ENCODE measurements at regions not wholly inside any gene's neighbourhood (a gene's known extent, or its start where the extent isn't known, plus 50 kb on each side); places are given as distances from the start of the nearest gene placed in this dataset.
"Not testable (repeated sequence)": the region's sequence is repeated elsewhere in the genome, so short reads cannot be mapped to it uniquely, and the experiment has no call there.

DNA sequence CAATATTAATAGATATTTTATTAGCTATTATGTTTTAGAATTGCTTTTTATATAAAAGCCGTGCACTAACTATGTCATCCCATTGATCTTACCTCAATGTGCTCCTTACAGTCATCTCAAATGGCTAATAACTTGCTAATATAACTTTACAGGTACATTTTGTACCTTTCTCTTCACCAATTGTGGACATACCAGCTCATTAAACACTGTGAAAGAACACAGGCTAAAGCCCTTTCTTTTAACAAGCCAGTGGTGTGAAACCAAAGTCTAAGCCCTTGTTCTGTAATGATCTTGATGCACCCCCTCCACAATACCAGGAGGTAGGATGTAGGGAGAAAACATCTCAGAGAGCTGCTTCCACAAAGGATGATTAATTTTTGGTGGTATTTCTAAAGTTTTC, 675.3 kb upstream of the USP15 start:
- no peaks in the 10 kb centered on the region for H3K27me3 ChIP-seq (ENCODE audit: control insufficient read depth, extremely low read depth, insufficient read depth, low read length)
- DNase-seq (ENCODE audit: low read depth, low spot score) (no peak), FAIRE-seq (no peak)
- no peaks in the 10 kb centered on the region for H3K9me3 ChIP-seq (ENCODE audit: control insufficient read depth, low read depth, low read length)
- dilution Hi-C loops (cut with MboI; ENCODE audit: extremely low pct_ligation_motif_present, low sequenced_read_pairs), result no loop called here
- no peaks in the 10 kb centered on the region for H4K20me1 ChIP-seq (ENCODE audit: control insufficient read depth, extremely low read depth, insufficient read depth, low read length)
- H3K4me2 ChIP-seq (ENCODE audit: control insufficient read depth, extremely low read depth, insufficient read depth, low read depth, low read length), result no peak overlapping the region
- TF ChIP-seq EZH2 (IDR thresholded peaks at IDR 0.05; ENCODE audit: low read length) (no peak), CTCF (optimal IDR thresholded peaks at IDR 0.05 in 1 of 3, IDR thresholded peaks at IDR 0.05 in 1 of 3, conservative IDR thresholded peaks at IDR 0.05 in 1 of 3; ENCODE audit: extremely low read depth in 1 of 3, insufficient read depth in 2 of 3, low read length in 3 of 3) (no peak)
- H3K79me2 ChIP-seq (ENCODE audit: control insufficient read depth, insufficient read depth, low read length), result no peaks in the 10 kb centered on the region
- H2AFZ ChIP-seq (ENCODE audit: control insufficient read depth, low read length), result no peak overlapping the region
- H3K4me3 ChIP-seq (ENCODE audit: control insufficient read depth in 2 of 3, extremely low read depth in 1 of 3, insufficient read depth in 2 of 3, low read depth in 1 of 3, low read length in 3 of 3), result no peak overlapping the region
- no peaks in the 10 kb centered on the region for H3K36me3 ChIP-seq (ENCODE audit: control insufficient read depth in 2 of 2, extremely low read depth in 1 of 2, insufficient read depth in 2 of 2, low read length in 2 of 2)
- H3K4me1 ChIP-seq (ENCODE audit: control insufficient read depth, extremely low read depth, insufficient read depth, low read length), result no peaks in the 10 kb centered on the region
- H3K27ac ChIP-seq (ENCODE audit: control insufficient read depth, insufficient read depth, low read length), result no peak overlapping the region
- H3K9ac ChIP-seq (ENCODE audit: control insufficient read depth, extremely low read depth, insufficient read depth, low read length), result no peak overlapping the region
- no peaks in the 10 kb centered on the region for H3K9me1 ChIP-seq (ENCODE audit: control insufficient read depth, extremely low read depth, insufficient read depth, low read length)

DNA sequence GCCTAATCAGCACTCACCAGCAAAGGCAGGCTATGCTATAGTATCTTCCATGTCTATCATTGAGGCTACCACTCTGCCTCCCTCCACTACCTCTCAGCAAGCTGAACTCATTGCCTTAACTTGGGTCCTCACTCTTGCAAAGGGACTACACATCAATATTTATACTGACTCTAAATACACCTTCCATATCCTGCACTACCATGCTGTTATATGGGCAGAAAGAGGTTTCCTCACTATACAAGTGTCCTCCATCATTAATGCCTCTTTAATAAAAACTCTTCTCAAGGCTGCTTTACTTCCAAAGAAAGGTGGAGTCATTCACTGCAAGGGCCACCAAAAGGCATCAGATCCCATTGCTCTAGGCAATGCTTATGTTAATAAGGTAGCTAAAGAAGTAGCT, 669.3 kb upstream of the USP15 start:
- H3K4me1 ChIP-seq (ENCODE audit: control insufficient read depth, extremely low read depth, insufficient read depth, low read length); H3K79me2 ChIP-seq (ENCODE audit: control insufficient read depth, insufficient read depth, low read length); H4K20me1 ChIP-seq (ENCODE audit: control insufficient read depth, extremely low read depth, insufficient read depth, low read length); H3K9me1 ChIP-seq (ENCODE audit: control insufficient read depth, extremely low read depth, insufficient read depth, low read length); dilution Hi-C loops (cut with MboI; ENCODE audit: extremely low pct_ligation_motif_present, low sequenced_read_pairs); H3K27me3 ChIP-seq (ENCODE audit: control insufficient read depth, extremely low read depth, insufficient read depth, low read length); FAIRE-seq; H3K27ac ChIP-seq (ENCODE audit: control insufficient read depth, insufficient read depth, low read length); H3K4me3 ChIP-seq (ENCODE audit: control insufficient read depth in 2 of 3, extremely low read depth in 1 of 3, insufficient read depth in 2 of 3, low read depth in 1 of 3, low read length in 3 of 3); DNase-seq (ENCODE audit: low read depth, low spot score); H3K4me2 ChIP-seq (ENCODE audit: control insufficient read depth, extremely low read depth, insufficient read depth, low read depth, low read length); H3K36me3 ChIP-seq (ENCODE audit: control insufficient read depth in 2 of 2, extremely low read depth in 1 of 2, insufficient read depth in 2 of 2, low read length in 2 of 2); H2AFZ ChIP-seq (ENCODE audit: control insufficient read depth, low read length); H3K9ac ChIP-seq (ENCODE audit: control insufficient read depth, extremely low read depth, insufficient read depth, low read length); H3K9me3 ChIP-seq (ENCODE audit: control insufficient read depth, low read depth, low read length): not testable (repeated sequence)

DNA sequence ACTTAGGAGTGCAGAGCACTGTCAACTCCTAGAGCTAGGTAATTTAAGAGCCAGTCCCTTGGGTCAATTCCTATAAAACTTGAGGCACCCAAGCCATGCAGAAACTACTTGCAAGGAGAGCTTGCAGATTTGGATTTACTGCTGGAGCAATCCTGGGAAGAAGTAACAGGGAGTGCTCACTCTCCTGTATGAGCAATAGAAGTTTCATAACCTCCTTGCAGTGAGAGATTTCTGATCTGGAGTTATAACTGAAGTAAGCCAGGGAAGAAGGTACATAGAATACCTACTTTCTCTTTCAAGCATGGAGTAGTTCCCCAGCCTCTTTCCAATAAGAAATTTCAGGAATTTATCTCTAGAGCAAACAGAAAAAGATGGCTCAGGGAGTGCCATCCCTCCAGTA, 650.1 kb upstream of the USP15 start:
- no peak for DNase-seq (ENCODE audit: low read depth, low spot score)
- TF ChIP-seq EZH2 (IDR thresholded peaks at IDR 0.05; ENCODE audit: low read length), result no peak
- TF ChIP-seq CTCF (optimal IDR thresholded peaks at IDR 0.05 in 1 of 3, IDR thresholded peaks at IDR 0.05 in 1 of 3, conservative IDR thresholded peaks at IDR 0.05 in 1 of 3; ENCODE audit: extremely low read depth in 1 of 3, insufficient read depth in 2 of 3, low read length in 3 of 3), result no peak
- Histone ChIP-seq H3K9ac (ENCODE audit: control insufficient read depth, extremely low read depth, insufficient read depth, low read length) (no peak overlapping the region), H2AFZ (ENCODE audit: control insufficient read depth, low read length) (no peak overlapping the region), H3K9me1 (ENCODE audit: control insufficient read depth, extremely low read depth, insufficient read depth, low read length) (no peaks in the 10 kb centered on the region), H3K4me1 (ENCODE audit: control insufficient read depth, extremely low read depth, insufficient read depth, low read length) (no peaks in the 10 kb centered on the region), H3K79me2 (ENCODE audit: control insufficient read depth, insufficient read depth, low read length) (no peaks in the 10 kb centered on the region), H3K9me3 (ENCODE audit: control insufficient read depth, low read depth, low read length) (no peaks in the 10 kb centered on the region), H3K36me3 (ENCODE audit: control insufficient read depth in 2 of 2, extremely low read depth in 1 of 2, insufficient read depth in 2 of 2, low read length in 2 of 2) (no peaks in the 10 kb centered on the region), H3K4me2 (ENCODE audit: control insufficient read depth, extremely low read depth, insufficient read depth, low read depth, low read length) (no peak overlapping the region), H3K27ac (ENCODE audit: control insufficient read depth, insufficient read depth, low read length) (no peak overlapping the region), H4K20me1 (ENCODE audit: control insufficient read depth, extremely low read depth, insufficient read depth, low read length) (no peaks in the 10 kb centered on the region), H3K4me3 (ENCODE audit: control insufficient read depth in 2 of 3, extremely low read depth in 1 of 3, insufficient read depth in 2 of 3, low read depth in 1 of 3, low read length in 3 of 3) (no peak overlapping the region), H3K27me3 (ENCODE audit: control insufficient read depth, extremely low read depth, insufficient read depth, low read length) (no peaks in the 10 kb centered on the region)
- dilution Hi-C loops (cut with MboI; ENCODE audit: extremely low pct_ligation_motif_present, low sequenced_read_pairs), result no loop called here
- no peak for FAIRE-seq
